ENCODE measurements at regions not wholly inside any gene's neighbourhood (a gene's known extent, or its start where the extent isn't known, plus 50 kb on each side); places are given as distances from the start of the nearest gene placed in this dataset.
"Not testable (repeated sequence)": the region's sequence is repeated elsewhere in the genome, so short reads cannot be mapped to it uniquely, and the experiment has no call there.

GRCh38 chr18:78800102-78800851, 179.3 kb upstream of the SALL3 start:
- not testable (repeated sequence) for TF ChIP-seq CTCF (IDR thresholded peaks at IDR 0.05 in 8 of 11, conservative IDR thresholded peaks at IDR 0.05 in 3 of 11); POLR2A (IDR thresholded peaks at IDR 0.05); POLR2AphosphoS5 (IDR thresholded peaks at IDR 0.05)

All from spleen (tissue), 7 donors.